ENCODE measurements at regions not wholly inside any gene's neighbourhood (a gene's known extent, or its start where the extent isn't known, plus 50 kb on each side); places are given as distances from the start of the nearest gene placed in this dataset.

GRCh38 chr11:40037005-40037404, 1422.4 kb downstream of the LRRC4C start:
- Mint-ChIP-seq H3K27me3 (ENCODE audit: insufficient read depth, low read depth) (peaks cover 5% of the 10 kb centered on the region), H3K4me3 (no peak overlapping the region), H3K9me3 (no peaks in the 10 kb centered on the region), H3K4me1 (peaks cover 3% of the 10 kb centered on the region), H3K27ac (no peak overlapping the region), H3K36me3 (no peaks in the 10 kb centered on the region)
- TF ChIP-seq EZH2 (IDR thresholded peaks at IDR 0.05), result no peak
- no peak for TF ChIP-seq EZH2phosphoT487 (IDR thresholded peaks at IDR 0.05)
- TF ChIP-seq CTCF (IDR thresholded peaks at IDR 0.05), result no peak
- H3K4me1 ChIP-seq, result no peaks in the 10 kb centered on the region
- no peaks in the 10 kb centered on the region for H3K79me2 ChIP-seq (ENCODE audit: low read depth)
- no peaks in the 10 kb centered on the region for H3K36me3 ChIP-seq
- no peaks in the 10 kb centered on the region for H3K9me3 ChIP-seq (ENCODE audit: low read depth)
- no peak for DNase-seq (ENCODE audit: low spot score)
- H3K27me3 ChIP-seq, result no peaks in the 10 kb centered on the region
- H4K20me1 ChIP-seq (ENCODE audit: low read depth), result no peaks in the 10 kb centered on the region
- H2AFZ ChIP-seq (replicated peaks), result peak overlapping the region; percentile 15
- no peak overlapping the region for H3K4me2 ChIP-seq
- H3F3A ChIP-seq (ENCODE audit: low read depth), result no peaks in the 10 kb centered on the region
- no peak overlapping the region for H3K4me3 ChIP-seq
- H3K9ac ChIP-seq, result no peak overlapping the region
- H3K27ac ChIP-seq, result no peak overlapping the region

- Histone ChIP-seq H2AFZ (replicated peaks) (no peak overlapping the region), H3K79me2 (ENCODE audit: low read depth) (no peaks in the 10 kb centered on the region), H3F3A (ENCODE audit: low read depth) (peaks cover 9% of the 10 kb centered on the region), H3K27me3 (no peaks in the 10 kb centered on the region), H3K27ac (no peak overlapping the region), H3K4me3 (no peak overlapping the region), H3K4me1 (peaks cover 10% of the 10 kb centered on the region), H3K4me2 (no peak overlapping the region), H3K9ac (no peak overlapping the region), H4K20me1 (ENCODE audit: low read depth) (no peaks in the 10 kb centered on the region), H3K9me3 (ENCODE audit: low read depth) (no peaks in the 10 kb centered on the region), H3K36me3 (no peaks in the 10 kb centered on the region)
- TF ChIP-seq CTCF (IDR thresholded peaks at IDR 0.05) (no peak), EZH2 (IDR thresholded peaks at IDR 0.05) (no peak), EZH2phosphoT487 (IDR thresholded peaks at IDR 0.05) (no peak)
- no peak overlapping the region for H3K27ac Mint-ChIP-seq
- peaks cover 7% of the 10 kb centered on the region for H3K4me1 Mint-ChIP-seq
- H3K27me3 Mint-ChIP-seq (ENCODE audit: insufficient read depth, low read depth), result no peaks in the 10 kb centered on the region
- no peak for DNase-seq (ENCODE audit: low spot score)
- H3K36me3 Mint-ChIP-seq, result no peaks in the 10 kb centered on the region
- no peaks in the 10 kb centered on the region for H3K9me3 Mint-ChIP-seq
- no peak overlapping the region for H3K4me3 Mint-ChIP-seq
Observed at GRCh38 chr11:40032331-40032730, 1427.1 kb downstream of the LRRC4C start.

- H3K27ac ChIP-seq, result no peak overlapping the region
- H3K4me1 Mint-ChIP-seq, result peaks cover 4% of the 10 kb centered on the region
Observed at GRCh38 chr11:40030867-40031266, 1428.6 kb downstream of the LRRC4C start.

More at GRCh38 chr11:40030867-40031266, 1428.6 kb downstream of the LRRC4C start:
- Mint-ChIP-seq H3K4me3 (no peak overlapping the region), H3K27ac (no peak overlapping the region), H3K9me3 (no peaks in the 10 kb centered on the region), H3K36me3 (no peaks in the 10 kb centered on the region), H3K27me3 (ENCODE audit: insufficient read depth, low read depth) (no peaks in the 10 kb centered on the region)
- H2AFZ ChIP-seq (replicated peaks), result no peak overlapping the region
- no peaks in the 10 kb centered on the region for H3K27me3 ChIP-seq
- H3K9ac ChIP-seq, result no peak overlapping the region
- DNase-seq (ENCODE audit: low spot score), result peak; percentile 71
- H3K4me2 ChIP-seq, result peak overlapping the region; percentile 66
- H3K9me3 ChIP-seq (ENCODE audit: low read depth), result no peaks in the 10 kb centered on the region
- peaks cover 10% of the 10 kb centered on the region for H3K4me1 ChIP-seq
- no peaks in the 10 kb centered on the region for H4K20me1 ChIP-seq (ENCODE audit: low read depth)
- H3K4me3 ChIP-seq, result peak overlapping the region; percentile 16
- H3K79me2 ChIP-seq (ENCODE audit: low read depth), result no peaks in the 10 kb centered on the region
- H3F3A ChIP-seq (ENCODE audit: low read depth), result peaks cover 9% of the 10 kb centered on the region
- H3K36me3 ChIP-seq, result no peaks in the 10 kb centered on the region
- no peak for TF ChIP-seq EZH2phosphoT487 (IDR thresholded peaks at IDR 0.05)
- no peak for TF ChIP-seq CTCF (IDR thresholded peaks at IDR 0.05)
- no peak for TF ChIP-seq EZH2 (IDR thresholded peaks at IDR 0.05)

All from neural progenitor cell (in vitro differentiated cells).